Astrocyte (in vitro differentiated cells and primary cell): ENCODE measurements at regions not wholly inside any gene's neighbourhood (a gene's known extent, or its start where the extent isn't known, plus 50 kb on each side); places are given as distances from the start of the nearest gene placed in this dataset.

Source experiments
- DNase-seq: peaks from one replicate; pipeline ENCODE4 v3.0.0-alpha.2; 2010; ENCODE audit warnings: low read depth
- FAIRE-seq: peaks from 2 replicates; lab custom pipeline; 2011; peaks lifted over from hg19 to GRCh38; lab: Jason Lieb, UNC
- H2AFZ ChIP-seq: 2 replicates; pipeline ENCODE4 v1.6.0; 2012; ENCODE audit warnings: low read depth, low read length, inconsistent platforms
- H3K27ac ChIP-seq: 2 replicates; pipeline ENCODE4 v1.5.1; 2011; ENCODE audit warnings: low read depth, low read length, inconsistent platforms
- H3K27me3 ChIP-seq: 2 replicates; pipeline ENCODE4 v1.6.0; 2011; ENCODE audit warnings: low read length, inconsistent platforms; ENCODE audit not compliant: insufficient read depth
- H3K36me3 ChIP-seq: 2 replicates; pipeline ENCODE4 v1.5.1; 2011; ENCODE audit warnings: low read length, inconsistent platforms; ENCODE audit not compliant: insufficient read depth
- H3K4me1 ChIP-seq: 2 replicates; pipeline ENCODE4 v1.5.1; 2011; ENCODE audit warnings: low read length, inconsistent platforms; ENCODE audit not compliant: insufficient read depth
- H3K4me2 ChIP-seq: 2 replicates; pipeline ENCODE4 v1.6.0; 2012; ENCODE audit warnings: low read length, inconsistent platforms
- H3K4me3 ChIP-seq: 2 replicates; pipeline ENCODE4 v1.5.1; 2011; ENCODE audit warnings: low read depth, mild to moderate bottlenecking, low read length, inconsistent platforms; ENCODE audit not compliant: insufficient read depth
- H3K79me2 ChIP-seq: 2 replicates; pipeline ENCODE4 v1.6.0; 2012; ENCODE audit warnings: mild to moderate bottlenecking, low read length, inconsistent platforms; ENCODE audit not compliant: insufficient read depth
- H3K9ac ChIP-seq: 2 replicates; pipeline ENCODE4 v1.6.0; 2012; ENCODE audit warnings: mild to moderate bottlenecking, low read length, inconsistent platforms
- H3K9me3 ChIP-seq: 2 replicates; pipeline ENCODE4 v1.5.1; 2012; ENCODE audit warnings: low read depth, mild to moderate bottlenecking, low read length, inconsistent platforms; ENCODE audit not compliant: insufficient read depth
- H4K20me1 ChIP-seq: 2 replicates; pipeline ENCODE4 v1.6.0; 2012; ENCODE audit warnings: low read length, inconsistent platforms; ENCODE audit not compliant: insufficient read depth
- H3K27ac Mint-ChIP-seq: one replicate; pipeline ENCODE4 v1.8.0; 2021; ENCODE audit warnings: mild to moderate bottlenecking, mixed read lengths; ENCODE audit not compliant: unreplicated experiment
- H3K27me3 Mint-ChIP-seq: one replicate; pipeline ENCODE4 v1.8.0; 2021; ENCODE audit warnings: low read depth, mixed read lengths; ENCODE audit not compliant: unreplicated experiment
- H3K36me3 Mint-ChIP-seq: one replicate; pipeline ENCODE4 v1.8.0; 2021; ENCODE audit warnings: low read depth, mixed read lengths; ENCODE audit not compliant: unreplicated experiment
- H3K4me1 Mint-ChIP-seq: one replicate; pipeline ENCODE4 v1.8.0; 2021; ENCODE audit warnings: low read depth, mixed read lengths; ENCODE audit not compliant: unreplicated experiment
- H3K4me3 Mint-ChIP-seq: one replicate; pipeline ENCODE4 v1.8.0; 2021; ENCODE audit warnings: mild to moderate bottlenecking, moderate library complexity, mixed read lengths; ENCODE audit not compliant: unreplicated experiment
- H3K9me3 Mint-ChIP-seq: one replicate; pipeline ENCODE4 v1.8.0; 2021; ENCODE audit warnings: mild to moderate bottlenecking, mixed read lengths; ENCODE audit not compliant: unreplicated experiment
- EZH2 ChIP-seq: IDR thresholded peaks from 2 replicates; pipeline ENCODE4 v1.6.1; 2012; ENCODE audit warnings: mild to moderate bottlenecking, low read length, inconsistent platforms; ENCODE audit not compliant: insufficient read depth
- TF ChIP-seq, protein P1 (sequence below): IDR thresholded peaks from 2 replicates; pipeline ENCODE4 v1.5.1; 2011; ENCODE audit warnings: low read depth, mild to moderate bottlenecking, inconsistent platforms, low read length, moderate library complexity; ENCODE audit not compliant: insufficient read depth

DNA sequence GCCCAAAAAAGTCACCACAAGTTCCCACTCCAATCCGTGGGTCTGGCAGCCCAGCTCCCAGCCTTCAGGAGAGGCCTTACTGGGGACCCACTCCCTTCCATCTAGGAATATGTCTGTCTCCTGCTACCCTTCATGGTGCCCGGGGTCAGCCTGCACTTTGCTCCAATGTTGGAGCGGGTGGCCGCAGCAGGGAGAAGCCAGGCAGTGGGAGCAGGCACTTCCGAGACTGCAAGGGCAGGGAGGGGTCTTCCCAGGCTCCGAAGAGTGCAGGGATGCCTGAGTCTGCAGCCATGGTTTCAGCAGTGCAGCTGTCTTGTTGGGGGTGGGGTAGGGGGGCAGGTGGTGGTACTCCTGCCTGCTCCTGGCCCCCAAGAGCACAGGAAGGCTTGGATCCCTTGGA is 1616.2 kb downstream of the SLITRK5 start:
- Histone ChIP-seq H3K79me2 (no peaks in the 10 kb centered on the region), H3K4me1 (no peaks in the 10 kb centered on the region), H3K4me2 (no peak overlapping the region), H2AFZ (no peak overlapping the region), H3K27me3 (no peaks in the 10 kb centered on the region), H3K9ac (no peak overlapping the region), H3K36me3 (no peaks in the 10 kb centered on the region), H3K27ac (no peak overlapping the region), H3K4me3 (no peak overlapping the region), H4K20me1 (no peaks in the 10 kb centered on the region), H3K9me3 (no peaks in the 10 kb centered on the region)
- H3K27me3 Mint-ChIP-seq, result no peaks in the 10 kb centered on the region
- H3K4me1 Mint-ChIP-seq, result no peaks in the 10 kb centered on the region
- TF ChIP-seq, protein P1, sequence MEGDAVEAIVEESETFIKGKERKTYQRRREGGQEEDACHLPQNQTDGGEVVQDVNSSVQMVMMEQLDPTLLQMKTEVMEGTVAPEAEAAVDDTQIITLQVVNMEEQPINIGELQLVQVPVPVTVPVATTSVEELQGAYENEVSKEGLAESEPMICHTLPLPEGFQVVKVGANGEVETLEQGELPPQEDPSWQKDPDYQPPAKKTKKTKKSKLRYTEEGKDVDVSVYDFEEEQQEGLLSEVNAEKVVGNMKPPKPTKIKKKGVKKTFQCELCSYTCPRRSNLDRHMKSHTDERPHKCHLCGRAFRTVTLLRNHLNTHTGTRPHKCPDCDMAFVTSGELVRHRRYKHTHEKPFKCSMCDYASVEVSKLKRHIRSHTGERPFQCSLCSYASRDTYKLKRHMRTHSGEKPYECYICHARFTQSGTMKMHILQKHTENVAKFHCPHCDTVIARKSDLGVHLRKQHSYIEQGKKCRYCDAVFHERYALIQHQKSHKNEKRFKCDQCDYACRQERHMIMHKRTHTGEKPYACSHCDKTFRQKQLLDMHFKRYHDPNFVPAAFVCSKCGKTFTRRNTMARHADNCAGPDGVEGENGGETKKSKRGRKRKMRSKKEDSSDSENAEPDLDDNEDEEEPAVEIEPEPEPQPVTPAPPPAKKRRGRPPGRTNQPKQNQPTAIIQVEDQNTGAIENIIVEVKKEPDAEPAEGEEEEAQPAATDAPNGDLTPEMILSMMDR, result no peak
- no peak for TF ChIP-seq EZH2
- DNase-seq (no peak), FAIRE-seq (no peak)
- peaks cover 12% of the 10 kb centered on the region for H3K9me3 Mint-ChIP-seq
- no peaks in the 10 kb centered on the region for H3K36me3 Mint-ChIP-seq
- no peak overlapping the region for H3K4me3 Mint-ChIP-seq
- H3K27ac Mint-ChIP-seq, result no peak overlapping the region

DNA sequence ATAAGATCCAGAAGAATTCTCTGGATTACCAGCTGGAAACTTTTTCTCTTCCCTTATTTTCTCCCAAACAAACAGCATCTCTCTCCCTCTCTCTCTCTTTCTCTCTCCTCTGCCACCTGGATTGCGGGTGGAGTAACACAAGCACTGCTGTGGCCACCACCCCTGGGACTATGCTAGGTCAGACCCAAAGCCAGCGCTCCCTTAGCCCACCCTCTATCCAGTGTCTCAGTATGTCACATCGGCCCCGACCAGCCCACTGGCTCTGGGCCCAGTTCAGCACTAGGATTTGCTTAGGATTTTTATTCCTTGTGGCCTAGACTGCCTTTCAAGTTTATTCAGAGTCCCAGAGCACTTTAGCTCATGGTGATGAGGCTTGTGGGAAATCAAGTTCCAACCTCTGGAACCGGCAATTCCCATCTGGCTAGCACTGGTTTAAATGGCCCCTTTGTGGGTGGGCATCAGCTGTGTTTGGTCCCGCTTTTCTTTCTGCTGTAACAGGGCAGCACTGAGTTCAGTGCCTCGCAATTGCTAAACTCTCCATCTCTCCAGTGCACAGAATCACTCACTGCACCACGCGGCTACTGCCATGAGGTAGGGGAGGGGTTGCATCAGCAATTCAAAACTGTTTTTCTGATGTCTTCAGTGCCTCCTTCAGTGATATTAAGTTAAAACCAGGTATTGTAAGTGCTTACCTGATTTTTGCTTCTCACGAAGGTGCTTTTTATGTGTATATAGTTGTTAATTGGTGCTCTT is 1623.1 kb downstream of the SLITRK5 start:
- FAIRE-seq (no peak), DNase-seq (no peak)
- H3K79me2 ChIP-seq, result no peaks in the 10 kb centered on the region
- no peaks in the 10 kb centered on the region for H3K9me3 ChIP-seq
- H3K9me3 Mint-ChIP-seq, result peaks cover 3% of the 10 kb centered on the region
- H3K27ac ChIP-seq, result no peak overlapping the region
- H2AFZ ChIP-seq, result no peak overlapping the region
- no peak overlapping the region for H3K4me3 Mint-ChIP-seq
- H3K27me3 ChIP-seq, result no peaks in the 10 kb centered on the region
- no peak overlapping the region for H3K27ac Mint-ChIP-seq
- H3K36me3 ChIP-seq, result no peaks in the 10 kb centered on the region
- H3K4me3 ChIP-seq, result no peak overlapping the region
- H3K36me3 Mint-ChIP-seq, result no peaks in the 10 kb centered on the region
- H3K4me1 Mint-ChIP-seq, result no peaks in the 10 kb centered on the region
- H3K4me2 ChIP-seq, result no peak overlapping the region
- no peaks in the 10 kb centered on the region for H3K4me1 ChIP-seq
- H3K9ac ChIP-seq, result no peak overlapping the region
- no peak for TF ChIP-seq EZH2
- TF ChIP-seq, protein P1, result no peak
- no peaks in the 10 kb centered on the region for H4K20me1 ChIP-seq
- no peaks in the 10 kb centered on the region for H3K27me3 Mint-ChIP-seq

DNA sequence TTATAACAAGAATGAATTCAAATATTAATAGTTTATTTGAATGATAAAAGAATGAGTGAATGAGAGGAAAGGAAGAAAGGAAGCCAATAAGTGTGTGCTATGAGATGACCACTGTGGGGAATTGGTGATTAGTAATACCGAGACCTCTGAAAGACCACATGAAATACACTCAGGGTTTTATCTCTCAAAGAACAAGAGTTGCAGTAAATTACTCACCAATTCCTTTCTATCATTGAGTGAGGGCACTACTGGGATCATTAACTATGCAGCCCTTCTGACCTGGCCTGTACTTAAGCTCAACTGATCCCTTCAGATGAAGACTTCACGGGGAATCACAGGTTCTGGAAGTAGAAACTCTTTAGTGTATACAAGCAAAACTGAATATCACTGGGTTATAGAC is 1636.1 kb downstream of the SLITRK5 start:
- Mint-ChIP-seq H3K27ac (no peak overlapping the region), H3K36me3 (no peaks in the 10 kb centered on the region), H3K4me1 (no peaks in the 10 kb centered on the region), H3K9me3 (no peaks in the 10 kb centered on the region), H3K27me3 (no peaks in the 10 kb centered on the region), H3K4me3 (no peak overlapping the region)
- Histone ChIP-seq H3K4me2 (no peak overlapping the region), H3K9me3 (no peaks in the 10 kb centered on the region), H3K27me3 (no peaks in the 10 kb centered on the region), H3K79me2 (no peaks in the 10 kb centered on the region), H3K4me1 (no peaks in the 10 kb centered on the region), H2AFZ (no peak overlapping the region), H3K36me3 (no peaks in the 10 kb centered on the region), H3K27ac (no peak overlapping the region), H3K9ac (no peak overlapping the region), H4K20me1 (no peaks in the 10 kb centered on the region), H3K4me3 (no peak overlapping the region)
- DNase-seq (no peak), FAIRE-seq (no peak)
- TF ChIP-seq EZH2, result no peak
- TF ChIP-seq, protein P1, result no peak
